Urinary bladder (tissue), 3 donors: ENCODE measurements at regions not wholly inside any gene's neighbourhood (a gene's known extent, or its start where the extent isn't known, plus 50 kb on each side); places are given as distances from the start of the nearest gene placed in this dataset.

Experiments
- DNase-seq: peaks from one replicate; pipeline ENCODE4 v3.0.0-alpha.2; 2015; ENCODE audit errors: extremely low spot score
- H3K27ac ChIP-seq: one replicate; pipeline ENCODE4 v1.5.1; 2013; ENCODE audit warnings: low read depth, mild to moderate bottlenecking, moderate library complexity
- H3K36me3 ChIP-seq: one replicate; pipeline ENCODE4 v1.6.1; 2013; ENCODE audit warnings: mild to moderate bottlenecking, moderate library complexity; ENCODE audit not compliant: insufficient read depth
- H3K4me1 ChIP-seq: one replicate; pipeline ENCODE4 v1.6.1; 2013; ENCODE audit warnings: mild to moderate bottlenecking, moderate library complexity; ENCODE audit not compliant: insufficient read depth
- H3K4me3 ChIP-seq: one replicate; pipeline ENCODE4 v1.5.1; 2013; ENCODE audit warnings: low read depth, low read length
- WGBS: extraction: QIAGEN DNeasy Blood & Tissue Kit; methylation state at CpG from one replicate; pipeline ENCODE4 v1.1.7; 2013; 5-methylcytosine and 5-hydroxymethylcytosine counted together
- donor health status: healthy with polysubstance abuse.
- donor health status: healthy.

DNA sequence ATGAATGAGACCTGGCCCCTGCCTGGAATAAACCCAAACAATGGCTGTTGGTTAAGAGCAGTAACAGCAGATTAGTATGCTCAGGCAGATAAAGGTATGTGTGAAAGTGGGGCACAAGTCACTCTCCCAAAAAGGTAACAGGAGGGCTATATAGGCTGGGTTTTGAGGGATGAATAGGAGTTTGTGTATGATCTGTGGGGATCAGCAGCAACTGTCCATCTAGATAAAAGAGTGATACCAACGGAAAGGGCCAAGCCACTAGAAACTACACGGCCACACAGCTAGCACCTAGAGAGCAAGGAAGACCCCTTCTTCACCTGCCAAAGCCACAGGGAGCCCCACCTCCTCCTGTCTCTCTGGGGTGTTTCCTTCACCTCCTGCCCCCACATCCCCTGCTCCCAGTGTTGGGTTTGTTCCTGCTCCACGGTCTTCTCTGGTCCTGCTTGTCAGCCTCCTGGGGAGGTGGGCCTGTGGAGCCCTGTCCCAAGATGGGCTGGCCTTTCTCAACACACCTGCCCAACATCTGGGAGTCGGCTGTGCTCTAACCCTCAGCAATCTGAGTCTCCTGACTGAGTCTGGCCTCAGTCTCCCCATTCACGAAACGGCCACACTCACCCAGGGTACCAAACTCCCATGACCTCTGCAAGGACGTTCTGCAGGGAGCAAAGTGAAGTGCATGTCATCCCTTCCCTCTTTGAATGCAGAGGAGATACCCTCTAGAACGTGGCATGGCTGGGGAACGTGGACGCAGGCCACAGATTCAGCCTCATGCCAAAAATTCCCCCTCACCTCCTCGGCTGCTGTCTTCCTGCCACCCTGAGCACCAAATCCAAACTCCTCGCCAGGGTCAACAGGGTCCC, 108.2 kb downstream of the NCOR2 start:
- Histone ChIP-seq H3K4me3 (no peak overlapping the region), H3K27ac (no peak overlapping the region), H3K4me1 (no peaks in the 10 kb centered on the region), H3K36me3 (no peaks in the 10 kb centered on the region)
- DNase-seq = no peak
- 96% methylated on average over 12 of the region's 12 CpGs for WGBS

- Histone ChIP-seq H3K4me1 (no peaks in the 10 kb centered on the region), H3K36me3 (no peaks in the 10 kb centered on the region), H3K27ac (no peak overlapping the region), H3K4me3 (no peak overlapping the region)
- no peak for DNase-seq
- WGBS = 79% methylated on average over 20 of the region's 20 CpGs
Observed at GRCh38 chr12:124458220-124458991, 109.0 kb downstream of the NCOR2 start.

DNA sequence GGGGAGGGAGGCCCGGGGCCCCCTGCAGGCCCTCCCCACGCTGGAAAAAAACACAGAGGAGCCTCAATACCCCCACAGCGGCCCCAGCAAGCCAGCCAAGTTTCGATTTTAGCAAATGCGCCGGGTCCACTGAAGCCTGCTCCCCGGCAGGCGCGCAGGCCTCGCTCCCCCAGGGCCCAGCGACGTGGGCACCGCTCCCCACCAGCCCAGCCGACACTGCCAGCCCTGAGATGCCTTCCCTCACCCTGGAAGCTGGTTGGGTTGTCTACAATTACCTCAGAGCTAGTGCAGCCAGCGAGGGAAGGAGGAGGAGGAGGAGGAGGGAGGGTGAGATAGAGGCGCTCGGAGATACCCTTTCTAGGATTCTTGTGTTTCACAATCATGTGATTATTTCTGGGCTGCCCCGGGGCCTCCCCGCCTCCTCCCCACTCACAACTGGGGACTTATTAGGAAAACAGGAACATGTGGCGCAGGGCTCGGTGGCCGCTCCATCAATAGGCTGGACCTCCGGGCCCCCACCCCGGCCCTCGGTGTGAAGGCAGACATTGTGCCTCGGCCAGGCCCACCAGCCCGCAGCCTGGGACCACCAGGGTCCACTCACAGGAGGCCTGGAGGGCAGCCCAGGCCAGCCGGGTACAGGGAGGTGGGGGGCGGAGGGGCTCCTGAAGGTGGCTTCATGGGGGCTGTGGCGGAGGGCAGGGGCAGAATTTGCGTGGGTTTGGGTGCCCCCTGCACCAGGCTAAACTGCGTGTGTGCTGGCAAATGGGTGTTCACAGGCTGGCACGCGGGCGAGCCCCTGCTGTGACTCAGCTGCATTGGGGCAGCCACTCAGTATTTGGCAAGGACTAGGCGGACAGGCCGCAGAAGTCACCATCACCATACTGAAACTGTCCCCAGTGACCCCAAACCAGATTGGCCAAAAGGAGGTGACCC, 109.9 kb downstream of the NCOR2 start:
- Histone ChIP-seq H3K4me3 (peak overlapping the region; percentile 15), H3K27ac (peak overlapping the region; percentile 61), H3K36me3 (no peaks in the 10 kb centered on the region), H3K4me1 (no peaks in the 10 kb centered on the region)
- no peak for DNase-seq
- WGBS = 24% methylated on average over 37 of the region's 37 CpGs

- 69% methylated on average over 31 of the region's 31 CpGs for WGBS
- Histone ChIP-seq H3K27ac (no peak overlapping the region), H3K4me1 (no peaks in the 10 kb centered on the region), H3K36me3 (no peaks in the 10 kb centered on the region), H3K4me3 (no peak overlapping the region)
- DNase-seq = no peak
Observed at GRCh38 chr12:124456652-124457152, 110.7 kb downstream of the NCOR2 start.

DNA sequence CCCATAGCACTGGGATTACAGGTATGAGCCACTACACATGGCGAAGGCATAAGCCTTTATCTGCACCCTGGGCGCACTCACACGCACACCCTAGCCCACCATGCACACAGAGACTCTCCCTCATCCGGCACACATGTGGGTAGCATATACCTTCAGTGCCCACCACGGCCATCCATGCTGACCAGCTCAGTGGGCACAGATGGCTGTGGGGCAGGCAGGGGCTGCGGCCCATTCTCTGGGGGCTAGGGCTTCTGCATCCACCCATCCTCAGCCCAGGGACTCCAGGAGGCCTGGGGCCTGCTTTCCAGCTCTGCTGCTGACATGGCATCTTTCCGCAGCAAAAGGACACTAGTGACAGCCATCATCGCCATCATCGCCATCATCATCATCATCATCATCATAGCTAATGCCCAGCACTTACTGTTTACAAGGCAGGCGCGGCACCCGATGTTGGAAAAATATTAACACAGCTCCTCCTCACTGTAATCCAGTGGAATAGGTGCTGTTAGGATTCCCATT, 111.2 kb downstream of the NCOR2 start:
- 94% methylated on average over 12 of the region's 12 CpGs for WGBS
- Histone ChIP-seq H3K27ac (no peak overlapping the region), H3K4me1 (no peaks in the 10 kb centered on the region), H3K4me3 (no peak overlapping the region), H3K36me3 (no peaks in the 10 kb centered on the region)
- DNase-seq = no peak

DNA sequence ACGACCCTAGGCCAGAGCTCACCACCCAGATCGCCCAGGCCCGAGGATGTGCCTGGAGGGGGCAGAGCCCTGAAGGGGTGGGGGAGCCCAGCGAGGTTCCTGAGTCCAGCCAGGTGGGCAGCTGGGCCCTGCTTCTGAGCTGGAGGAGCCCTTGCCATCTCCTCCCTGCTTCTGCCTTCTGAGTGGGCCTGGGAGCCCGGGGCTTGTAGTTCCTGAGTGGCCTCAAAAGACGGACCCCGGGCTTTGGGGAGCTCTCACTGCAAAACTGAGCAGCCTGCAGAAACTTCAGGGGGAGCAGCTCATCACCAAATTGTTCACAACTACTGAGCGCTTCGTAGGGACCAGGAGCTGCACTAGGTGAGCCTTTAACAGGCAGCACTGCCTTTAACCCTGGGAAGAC, 112.1 kb downstream of the NCOR2 start:
- Histone ChIP-seq H3K4me1 (no peaks in the 10 kb centered on the region), H3K4me3 (no peak overlapping the region), H3K27ac (no peak overlapping the region), H3K36me3 (no peaks in the 10 kb centered on the region)
- DNase-seq = no peak
- 65% methylated on average over 9 of the region's 9 CpGs for WGBS

DNA sequence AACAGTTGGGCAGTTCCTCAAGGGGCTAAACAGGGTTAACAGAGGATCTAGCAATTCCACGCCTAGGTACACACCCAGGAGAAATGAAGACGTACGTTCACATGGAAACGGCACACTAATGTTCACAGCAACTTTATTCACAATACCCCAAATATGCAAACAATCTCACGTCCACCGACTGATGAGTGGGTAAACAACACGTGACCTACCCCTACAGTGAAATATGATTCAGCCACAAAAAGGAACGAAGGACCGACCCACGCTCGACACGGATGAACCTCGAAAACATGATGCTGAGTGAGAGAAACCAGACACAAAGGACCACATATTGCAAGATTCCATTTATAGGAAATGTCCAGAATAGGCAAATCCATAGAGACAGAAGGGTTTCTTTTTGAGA, 112.7 kb downstream of the NCOR2 start:
- Histone ChIP-seq H3K4me1 (no peaks in the 10 kb centered on the region), H3K27ac (no peak overlapping the region), H3K4me3 (no peak overlapping the region), H3K36me3 (no peaks in the 10 kb centered on the region)
- no peak for DNase-seq
- WGBS = 33% methylated on average over 13 of the region's 13 CpGs

DNA sequence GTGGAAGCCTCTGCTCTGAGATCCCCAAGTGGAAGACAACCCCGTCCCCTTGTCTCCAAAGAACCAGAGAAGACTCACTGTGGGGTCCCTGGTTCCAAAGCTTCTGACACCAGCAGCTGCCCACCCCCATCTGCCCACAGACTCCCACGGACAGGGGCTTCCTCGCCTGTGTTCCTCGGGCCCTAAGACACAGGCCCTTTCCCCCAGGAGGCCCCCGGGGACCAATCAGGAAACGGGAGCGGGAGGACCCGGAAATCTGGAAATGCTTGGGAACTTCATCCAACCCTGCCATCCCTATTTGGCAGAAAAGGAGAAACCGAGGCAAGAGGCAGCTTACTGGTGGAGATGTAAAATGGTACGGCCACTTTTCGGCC, 113.1 kb downstream of the NCOR2 start:
- Histone ChIP-seq H3K4me3 (no peak overlapping the region), H3K36me3 (no peaks in the 10 kb centered on the region), H3K4me1 (no peaks in the 10 kb centered on the region), H3K27ac (no peak overlapping the region)
- no peak for DNase-seq
- 68% methylated on average over 11 of the region's 11 CpGs for WGBS

GRCh38 chr12:124453419-124454351, 113.7 kb downstream of the NCOR2 start:
- WGBS = 38% methylated on average over 27 of the region's 27 CpGs

GRCh38 chr12:124452576-124453331, 114.7 kb downstream of the NCOR2 start:
- DNase-seq = no peak
- WGBS = 86% methylated on average over 21 of the region's 21 CpGs
- Histone ChIP-seq H3K4me3 (no peak overlapping the region), H3K27ac (peak overlapping the region; percentile 13), H3K36me3 (no peaks in the 10 kb centered on the region), H3K4me1 (no peaks in the 10 kb centered on the region)

More at GRCh38 chr12:124453419-124454351, 113.7 kb downstream of the NCOR2 start:
- Histone ChIP-seq H3K27ac (peak overlapping the region; percentile 65), H3K4me3 (no peak overlapping the region), H3K4me1 (no peaks in the 10 kb centered on the region), H3K36me3 (no peaks in the 10 kb centered on the region)
- no peak for DNase-seq

- Histone ChIP-seq H3K4me1 (no peaks in the 10 kb centered on the region), H3K4me3 (no peak overlapping the region), H3K27ac (no peak overlapping the region), H3K36me3 (no peaks in the 10 kb centered on the region)
- 80% methylated on average over 12 of the region's 12 CpGs for WGBS
- DNase-seq = no peak
Observed at GRCh38 chr12:124451637-124452243, 115.7 kb downstream of the NCOR2 start.
